ENCODE measurements at regions not wholly inside any gene's neighbourhood (a gene's known extent, or its start where the extent isn't known, plus 50 kb on each side); places are given as distances from the start of the nearest gene placed in this dataset.
"Not testable (repeated sequence)": the region's sequence is repeated elsewhere in the genome, so short reads cannot be mapped to it uniquely, and the experiment has no call there.

GRCh38 chr3:152621006-152621868, 213.7 kb upstream of the P2RY1 start:
- FAIRE-seq: no peak
- no peak for DNase-seq (ENCODE audit: low spot score)

GRCh38 chr3:152621967-152622810, 212.7 kb upstream of the P2RY1 start:
- no peak for FAIRE-seq
- DNase-seq (ENCODE audit: low spot score): no peak

GRCh38 chr3:152622811-152623167, 212.1 kb upstream of the P2RY1 start:
- no peak for DNase-seq (ENCODE audit: low spot score)
- no peak for FAIRE-seq

GRCh38 chr3:152623286-152623911, 211.5 kb upstream of the P2RY1 start:
- DNase-seq (ENCODE audit: low spot score) (no peak), FAIRE-seq (no peak)

GRCh38 chr3:152626226-152626625, 208.7 kb upstream of the P2RY1 start:
- no peak for FAIRE-seq
- DNase-seq (ENCODE audit: low spot score): no peak

GRCh38 chr3:152628496-152628895, 206.4 kb upstream of the P2RY1 start:
- no peak for FAIRE-seq
- DNase-seq (ENCODE audit: low spot score): no peak

- DNase-seq (ENCODE audit: low spot score) (no peak), FAIRE-seq (no peak)
Observed at GRCh38 chr3:152629363-152630122, 205.4 kb upstream of the P2RY1 start.

- DNase-seq (ENCODE audit: low spot score) (no peak), FAIRE-seq (no peak)
Observed at GRCh38 chr3:152635389-152635788, 199.5 kb upstream of the P2RY1 start.

- FAIRE-seq (no peak), DNase-seq (ENCODE audit: low spot score) (no peak)
Observed at GRCh38 chr3:152636651-152637050, 198.3 kb upstream of the P2RY1 start.

GRCh38 chr3:152638214-152638613, 196.7 kb upstream of the P2RY1 start:
- FAIRE-seq (no peak), DNase-seq (ENCODE audit: low spot score) (no peak)

GRCh38 chr3:152638707-152639450, 196.1 kb upstream of the P2RY1 start:
- FAIRE-seq: no peak
- DNase-seq (ENCODE audit: low spot score): no peak

GRCh38 chr3:152641198-152641597, 193.7 kb upstream of the P2RY1 start:
- DNase-seq (ENCODE audit: low spot score) (no peak), FAIRE-seq (no peak)

- no peak for DNase-seq (ENCODE audit: low spot score)
- no peak for FAIRE-seq
Observed at GRCh38 chr3:152642658-152643057, 192.3 kb upstream of the P2RY1 start.

- DNase-seq (ENCODE audit: low spot score): no peak
- FAIRE-seq: no peak
Observed at GRCh38 chr3:152644478-152644877, 190.5 kb upstream of the P2RY1 start.

- DNase-seq (ENCODE audit: low spot score): no peak
- no peak for FAIRE-seq
Observed at GRCh38 chr3:152646004-152646403, 188.9 kb upstream of the P2RY1 start.

GRCh38 chr3:152650177-152650576, 184.8 kb upstream of the P2RY1 start:
- DNase-seq (ENCODE audit: low spot score) (no peak), FAIRE-seq (no peak)

GRCh38 chr3:152650923-152651322, 184.0 kb upstream of the P2RY1 start:
- not testable (repeated sequence) for FAIRE-seq; DNase-seq (ENCODE audit: low spot score)

GRCh38 chr3:152656214-152656971, 178.5 kb upstream of the P2RY1 start:
- FAIRE-seq: no peak

GRCh38 chr3:152656972-152657355, 178.0 kb upstream of the P2RY1 start:
- DNase-seq (ENCODE audit: low spot score): no peak
- no peak for FAIRE-seq

More at GRCh38 chr3:152656214-152656971, 178.5 kb upstream of the P2RY1 start:
- no peak for DNase-seq (ENCODE audit: low spot score)
